ENCODE measurements at regions not wholly inside any gene's neighbourhood (a gene's known extent, or its start where the extent isn't known, plus 50 kb on each side); places are given as distances from the start of the nearest gene placed in this dataset.

- TF ChIP-seq SP1 (IDR thresholded peaks at IDR 0.05), result no peak
- TF ChIP-seq, protein P1, sequence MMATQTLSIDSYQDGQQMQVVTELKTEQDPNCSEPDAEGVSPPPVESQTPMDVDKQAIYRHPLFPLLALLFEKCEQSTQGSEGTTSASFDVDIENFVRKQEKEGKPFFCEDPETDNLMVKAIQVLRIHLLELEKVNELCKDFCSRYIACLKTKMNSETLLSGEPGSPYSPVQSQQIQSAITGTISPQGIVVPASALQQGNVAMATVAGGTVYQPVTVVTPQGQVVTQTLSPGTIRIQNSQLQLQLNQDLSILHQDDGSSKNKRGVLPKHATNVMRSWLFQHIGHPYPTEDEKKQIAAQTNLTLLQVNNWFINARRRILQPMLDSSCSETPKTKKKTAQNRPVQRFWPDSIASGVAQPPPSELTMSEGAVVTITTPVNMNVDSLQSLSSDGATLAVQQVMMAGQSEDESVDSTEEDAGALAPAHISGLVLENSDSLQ (IDR thresholded peaks at IDR 0.05), result no peak
- no peak for TF ChIP-seq FOXM1 (IDR thresholded peaks at IDR 0.05; ENCODE audit: borderline replicate concordance)
- no peak for TF ChIP-seq SUZ12 (IDR thresholded peaks at IDR 0.05)
- no peak for TF ChIP-seq NFRKB (IDR thresholded peaks at IDR 0.05)
- no peak for TF ChIP-seq ZNF384 (IDR thresholded peaks at IDR 0.05)
- TF ChIP-seq FOXA1 (IDR thresholded peaks at IDR 0.05), result no peak
- TF ChIP-seq L3MBTL2 (conservative IDR thresholded peaks at IDR 0.05), result no peak
- TF ChIP-seq ARNT (IDR thresholded peaks at IDR 0.05), result no peak
- no peak for TF ChIP-seq HDGF (IDR thresholded peaks at IDR 0.05; ENCODE audit: borderline replicate concordance)
These were observed 92.7 kb upstream of the LRRC7 start for GRCh38 chr1:69475021-69475420.

Data from HEK293T (cell line).